Natural killer cell (primary cell): ENCODE measurements at regions not wholly inside any gene's neighbourhood (a gene's known extent, or its start where the extent isn't known, plus 50 kb on each side); places are given as distances from the start of the nearest gene placed in this dataset.

Experiments
- ATAC-seq, 3 donors: fragments of 150-1000 bp in 2 of 3; fragments of 200-7000 bp in 1 of 3; cut with Tn5 transposase; 1 replicate in 1 of 3; 2 replicates in 2 of 3; pipeline ENCODE4 v1.10.0; 2021; ENCODE audit warnings: mild to moderate bottlenecking in 2 of 3, moderate library complexity in 2 of 3
- DNase-seq, 2 donors: peaks; one replicate each; pipeline versions ENCODE4 v3.0.0 to v3.0.0-alpha.2; 2013 to 2021; ENCODE audit warnings: mixed read lengths in 1 of 2
- H3K27ac ChIP-seq: one replicate; pipeline ENCODE4 v1.5.1; 2013; ENCODE audit warnings: mild to moderate bottlenecking, low read length
- H3K27me3 ChIP-seq: one replicate; pipeline ENCODE4 v1.6.1; 2013; ENCODE audit warnings: low read length; ENCODE audit not compliant: control insufficient read depth, insufficient read depth
- H3K36me3 ChIP-seq: one replicate; pipeline ENCODE4 v1.6.1; 2013; ENCODE audit warnings: low read length; ENCODE audit not compliant: control insufficient read depth, insufficient read depth
- H3K4me1 ChIP-seq: one replicate; pipeline ENCODE4 v1.6.1; 2013; ENCODE audit warnings: low read length; ENCODE audit not compliant: control insufficient read depth, insufficient read depth
- H3K4me3 ChIP-seq: one replicate; pipeline ENCODE4 v1.5.1; 2013; ENCODE audit warnings: low read length
- H3K9me3 ChIP-seq: one replicate; pipeline ENCODE4 v1.6.1; 2013; ENCODE audit warnings: low read length; ENCODE audit not compliant: control insufficient read depth, insufficient read depth
- H3K27ac Mint-ChIP-seq, 2 donors: one replicate each; pipeline ENCODE4 v1.8.0; 2022; ENCODE audit warnings: mild to moderate bottlenecking in 2 of 2, mixed read lengths in 2 of 2, moderate library complexity in 1 of 2
- H3K27me3 Mint-ChIP-seq, 2 donors: one replicate each; pipeline ENCODE4 v1.8.0; 2022; ENCODE audit warnings: low read depth in 2 of 2, mixed read lengths in 2 of 2
- H3K36me3 Mint-ChIP-seq: one replicate; pipeline ENCODE4 v1.8.0; 2022; ENCODE audit warnings: mixed read lengths
- H3K4me1 Mint-ChIP-seq, 2 donors: one replicate each; pipeline ENCODE4 v1.8.0; 2022; ENCODE audit warnings: mixed read lengths in 2 of 2
- H3K4me3 Mint-ChIP-seq: one replicate; pipeline ENCODE4 v1.8.0; 2022; ENCODE audit warnings: mild to moderate bottlenecking, moderate library complexity, mixed read lengths
- H3K9me3 Mint-ChIP-seq, 2 donors: one replicate each; pipeline ENCODE4 v1.8.0; 2022; ENCODE audit warnings: mixed read lengths in 2 of 2
- WGBS: methylation state at CpG from one replicate; pipeline ENCODE4 v1.1.7; 2013; ENCODE audit warnings: missing lambda C conversion rate; ENCODE audit not compliant: insufficient coverage; 5-methylcytosine and 5-hydroxymethylcytosine counted together
- intact Hi-C: fragments of 100-400 bp; cut with micrococcal nuclease; formaldehyde crosslinking; loops from one replicate; pipeline ENCODE4 v1.14.2; 2022
- TF ChIP-seq, protein P1 (sequence below): fragments of 200-600 bp; IDR thresholded peaks from one replicate; pipeline ENCODE4 v1.8.0; 2022; ENCODE audit warnings: antibody characterized with exemption

DNA sequence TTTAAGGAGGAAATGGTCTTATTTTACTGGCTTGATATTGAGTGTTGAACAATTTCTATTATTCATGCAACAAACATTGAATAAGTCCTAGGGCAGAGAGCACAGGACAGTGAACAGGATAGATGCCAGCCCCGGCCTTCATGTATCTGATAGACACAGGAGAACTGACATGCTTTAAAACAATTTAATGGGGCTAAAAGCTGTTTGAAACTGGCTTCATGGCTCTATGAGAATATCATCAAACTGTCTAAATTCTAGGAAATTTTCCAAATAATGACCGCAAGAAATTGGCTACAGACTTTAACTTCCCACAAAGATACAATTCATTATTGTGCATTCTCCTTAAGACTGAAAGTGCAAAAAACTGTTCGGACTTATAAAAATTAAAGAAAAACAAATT, 69.0 kb downstream of the ID4 start:
- Histone ChIP-seq H3K4me1 (no peaks in the 10 kb centered on the region), H3K4me3 (no peak overlapping the region), H3K9me3 (no peaks in the 10 kb centered on the region), H3K36me3 (no peaks in the 10 kb centered on the region), H3K27me3 (no peaks in the 10 kb centered on the region), H3K27ac (no peak overlapping the region)
- H3K9me3 Mint-ChIP-seq, result no peaks in the 10 kb centered on the region
- ATAC-seq, result no peak
- no peak overlapping the region for H3K27ac Mint-ChIP-seq
- TF ChIP-seq, protein P1, sequence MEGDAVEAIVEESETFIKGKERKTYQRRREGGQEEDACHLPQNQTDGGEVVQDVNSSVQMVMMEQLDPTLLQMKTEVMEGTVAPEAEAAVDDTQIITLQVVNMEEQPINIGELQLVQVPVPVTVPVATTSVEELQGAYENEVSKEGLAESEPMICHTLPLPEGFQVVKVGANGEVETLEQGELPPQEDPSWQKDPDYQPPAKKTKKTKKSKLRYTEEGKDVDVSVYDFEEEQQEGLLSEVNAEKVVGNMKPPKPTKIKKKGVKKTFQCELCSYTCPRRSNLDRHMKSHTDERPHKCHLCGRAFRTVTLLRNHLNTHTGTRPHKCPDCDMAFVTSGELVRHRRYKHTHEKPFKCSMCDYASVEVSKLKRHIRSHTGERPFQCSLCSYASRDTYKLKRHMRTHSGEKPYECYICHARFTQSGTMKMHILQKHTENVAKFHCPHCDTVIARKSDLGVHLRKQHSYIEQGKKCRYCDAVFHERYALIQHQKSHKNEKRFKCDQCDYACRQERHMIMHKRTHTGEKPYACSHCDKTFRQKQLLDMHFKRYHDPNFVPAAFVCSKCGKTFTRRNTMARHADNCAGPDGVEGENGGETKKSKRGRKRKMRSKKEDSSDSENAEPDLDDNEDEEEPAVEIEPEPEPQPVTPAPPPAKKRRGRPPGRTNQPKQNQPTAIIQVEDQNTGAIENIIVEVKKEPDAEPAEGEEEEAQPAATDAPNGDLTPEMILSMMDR, result no peak
- no peak overlapping the region for H3K4me3 Mint-ChIP-seq
- intact Hi-C loops, result no loop called here
- no peak for DNase-seq
- no peaks in the 10 kb centered on the region for H3K36me3 Mint-ChIP-seq
- WGBS, result 88% methylated on average over 2 of the region's 3 CpGs
- no peaks in the 10 kb centered on the region for H3K4me1 Mint-ChIP-seq
- H3K27me3 Mint-ChIP-seq, result peaks cover 5 to 21% of the 10 kb centered on the region in 2 donors

DNA sequence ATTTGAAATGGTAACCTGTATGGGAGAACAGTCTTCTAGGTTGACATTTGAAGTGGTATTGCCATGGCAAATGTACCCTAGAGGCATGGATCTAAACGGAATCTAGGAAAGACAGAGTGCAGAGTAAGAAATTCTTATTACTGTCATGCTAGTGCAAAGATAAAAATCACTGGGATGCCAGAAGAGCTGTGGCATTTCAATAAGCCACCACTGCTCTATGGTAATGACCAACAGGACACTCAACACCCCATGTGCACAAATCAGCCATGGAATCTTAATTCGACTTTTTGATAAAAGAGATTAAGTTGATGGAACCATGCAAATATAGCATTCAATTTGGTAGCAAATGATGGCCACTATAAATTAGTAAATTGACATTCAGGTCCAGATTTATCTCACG, 74.1 kb downstream of the ID4 start:
- intact Hi-C loops, result no loop called here
- H3K9me3 Mint-ChIP-seq, result peaks cover 0 to 8% of the 10 kb centered on the region in 2 donors
- H3K4me1 ChIP-seq, result no peaks in the 10 kb centered on the region
- WGBS, result 79% methylated on average over 3 of the region's 3 CpGs
- ATAC-seq (no peak), DNase-seq (no peak)
- H3K27me3 Mint-ChIP-seq, result peaks cover 6 to 52% of the 10 kb centered on the region in 2 donors
- H3K27ac ChIP-seq, result no peak overlapping the region
- H3K9me3 ChIP-seq, result no peaks in the 10 kb centered on the region
- H3K4me3 Mint-ChIP-seq, result no peak overlapping the region
- H3K27me3 ChIP-seq, result no peaks in the 10 kb centered on the region
- TF ChIP-seq, protein P1, result no peak
- no peak overlapping the region for H3K27ac Mint-ChIP-seq
- H3K4me1 Mint-ChIP-seq, result no peaks in the 10 kb centered on the region
- H3K36me3 ChIP-seq, result no peaks in the 10 kb centered on the region
- H3K4me3 ChIP-seq, result no peak overlapping the region
- H3K36me3 Mint-ChIP-seq, result peaks cover 7% of the 10 kb centered on the region

DNA sequence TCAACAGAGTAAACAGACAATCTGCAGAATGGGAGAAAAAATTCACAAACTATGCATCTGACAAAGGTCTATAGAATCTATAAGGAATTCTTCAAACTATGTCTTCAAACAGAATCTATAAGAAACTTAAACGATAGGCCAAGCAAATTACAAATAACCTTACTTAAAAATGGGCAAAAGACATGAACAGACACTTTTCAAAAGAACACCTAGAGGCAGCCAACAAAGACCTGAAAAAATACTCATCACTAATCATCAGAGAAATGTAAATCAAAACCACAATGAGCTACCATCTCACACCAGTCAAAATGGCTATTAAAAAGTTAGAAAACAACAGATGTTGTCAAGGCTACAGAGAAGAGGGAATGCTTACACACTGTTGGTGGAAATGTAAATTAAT, 81.3 kb downstream of the ID4 start:
- H3K4me1 Mint-ChIP-seq, result no peaks in the 10 kb centered on the region
- TF ChIP-seq, protein P1, result no peak
- Histone ChIP-seq H3K4me1 (no peaks in the 10 kb centered on the region), H3K27me3 (no peaks in the 10 kb centered on the region), H3K4me3 (no peak overlapping the region), H3K9me3 (no peaks in the 10 kb centered on the region), H3K36me3 (no peaks in the 10 kb centered on the region), H3K27ac (no peak overlapping the region)
- no peak for DNase-seq
- H3K27ac Mint-ChIP-seq, result no peak overlapping the region
- intact Hi-C loops, result no loop called here
- H3K27me3 Mint-ChIP-seq, result peaks cover 5 to 48% of the 10 kb centered on the region in 2 donors
- H3K4me3 Mint-ChIP-seq, result no peak overlapping the region
- WGBS, result 86% methylated on average over 1 of the region's 1 CpG
- H3K36me3 Mint-ChIP-seq, result peaks cover 29% of the 10 kb centered on the region
- no peak for ATAC-seq
- H3K9me3 Mint-ChIP-seq, result peaks cover 0 to 8% of the 10 kb centered on the region in 2 donors

DNA sequence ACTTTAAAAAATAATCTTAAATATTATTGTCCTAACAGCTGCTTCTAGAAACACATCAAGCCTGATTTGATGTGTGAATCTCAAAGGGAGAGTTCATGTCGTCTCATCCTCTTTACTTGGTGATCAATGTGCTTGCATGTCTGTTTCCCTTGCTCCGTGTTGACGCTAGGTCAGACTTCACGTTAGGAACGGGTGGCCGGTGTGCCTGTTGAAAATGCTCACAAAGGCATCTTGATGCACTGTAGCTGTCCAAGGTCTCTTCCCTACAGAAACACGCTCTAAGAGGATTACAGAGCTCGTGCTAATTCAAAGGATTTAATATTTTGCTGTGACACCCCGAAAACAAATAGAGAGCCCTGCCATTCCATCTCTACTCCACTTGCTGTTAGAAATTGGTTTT, 84.6 kb downstream of the ID4 start:
- Histone ChIP-seq H3K27ac (no peak overlapping the region), H3K27me3 (no peaks in the 10 kb centered on the region), H3K4me3 (no peak overlapping the region), H3K36me3 (no peaks in the 10 kb centered on the region), H3K4me1 (no peaks in the 10 kb centered on the region), H3K9me3 (no peaks in the 10 kb centered on the region)
- ATAC-seq, result no peak
- Mint-ChIP-seq H3K36me3 (peaks cover 18% of the 10 kb centered on the region), H3K27ac (no peak overlapping the region), H3K4me3 (no peak overlapping the region), H3K27me3 (peaks cover 6 to 48% of the 10 kb centered on the region in 2 donors), H3K9me3 (no peaks in the 10 kb centered on the region), H3K4me1 (no peaks in the 10 kb centered on the region)
- intact Hi-C loops, result no loop called here
- WGBS, result 90% methylated on average over 9 of the region's 9 CpGs
- DNase-seq, result no peak
- TF ChIP-seq, protein P1, result no peak
